K562 (cell line): ENCODE measurements at regions not wholly inside any gene's neighbourhood (a gene's known extent, or its start where the extent isn't known, plus 50 kb on each side); places are given as distances from the start of the nearest gene placed in this dataset.

Source experiments
- HNRNPUL1 ChIP-seq: fragments of 200-400 bp; formaldehyde crosslinking; IDR thresholded peaks from 2 replicates; pipeline ENCODE4 v1.6.1; 2017; ENCODE audit warnings: low read length
- KLF13 ChIP-seq: fragments of 450-650 bp; IDR thresholded peaks from 2 replicates; pipeline ENCODE4 v1.6.1; 2016; ENCODE audit warnings: missing genetic modification characterization, low read depth, mild to moderate bottlenecking, missing compliant biosample characterization, moderate library complexity, borderline replicate concordance
- POLR2A ChIP-seq: fragments of 450-650 bp; conservative IDR thresholded peaks from 2 replicates; pipeline ENCODE4 v1.6.1; 2016

DNA sequence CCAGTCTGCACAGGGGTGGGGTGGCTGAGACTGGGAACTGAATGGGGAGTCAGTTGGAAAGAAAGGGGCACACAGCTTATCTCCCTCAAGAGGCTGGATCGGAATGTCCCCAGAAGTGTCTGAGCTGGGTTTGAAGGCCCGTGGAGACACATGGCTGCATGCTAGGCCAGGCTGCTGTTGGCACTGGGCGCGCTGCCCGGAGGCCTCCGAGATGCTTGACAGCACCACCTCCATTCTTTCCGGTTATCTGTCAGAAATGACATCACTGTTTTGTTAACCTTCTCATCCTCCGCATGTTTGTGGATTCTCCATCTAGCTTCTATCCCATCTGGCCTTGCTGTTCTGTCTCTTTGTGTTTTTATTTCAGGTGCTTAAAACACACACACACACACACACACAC lies 85.5 kb downstream of the APIP start:
- TF ChIP-seq KLF13 (tag), result no peak
- TF ChIP-seq POLR2A, result no peak
- TF ChIP-seq HNRNPUL1, result no peak
